Stimulated activated CD4-positive, alpha-beta T cell treated with anti-CD3 and anti-CD28 coated beads, Interleukin-4, amount 100 ng/mL, for 24 hours (primary cell): ENCODE measurements at regions not wholly inside any gene's neighbourhood (a gene's known extent, or its start where the extent isn't known, plus 50 kb on each side); places are given as distances from the start of the nearest gene placed in this dataset.
A peak's percentile ranks its signal among the peaks of the same experiment; 100 is the strongest.
"Not testable (repeated sequence)": the region's sequence is repeated elsewhere in the genome, so short reads cannot be mapped to it uniquely, and the experiment has no call there.

Source experiments
- DNase-seq: peaks from one replicate; pipeline ENCODE4 v3.0.0-alpha.2; 2020

DNA sequence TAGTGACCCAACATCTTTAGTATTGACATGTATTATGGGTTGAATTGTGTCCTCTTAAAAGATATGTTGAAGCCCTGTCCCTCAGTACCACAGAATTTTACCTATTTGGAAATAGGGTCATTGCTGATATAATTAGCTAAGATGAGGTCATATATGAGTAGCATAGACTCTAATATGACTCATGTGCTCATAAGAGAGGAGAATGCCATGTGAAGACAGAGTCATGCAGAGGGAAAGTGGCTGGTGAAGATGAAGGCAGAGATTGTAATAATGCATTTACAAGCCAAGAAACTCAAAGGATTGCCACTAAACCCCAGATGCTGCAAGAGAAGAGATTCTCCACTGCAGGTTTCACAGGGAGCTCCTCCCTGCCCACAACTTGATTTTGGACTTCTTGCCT, 496.4 kb downstream of the KIF20B start:
- no peak for DNase-seq

- DNase-seq: no peak
Measured at GRCh38 chr10:90199093-90199492, 497.7 kb downstream of the KIF20B start.

DNA sequence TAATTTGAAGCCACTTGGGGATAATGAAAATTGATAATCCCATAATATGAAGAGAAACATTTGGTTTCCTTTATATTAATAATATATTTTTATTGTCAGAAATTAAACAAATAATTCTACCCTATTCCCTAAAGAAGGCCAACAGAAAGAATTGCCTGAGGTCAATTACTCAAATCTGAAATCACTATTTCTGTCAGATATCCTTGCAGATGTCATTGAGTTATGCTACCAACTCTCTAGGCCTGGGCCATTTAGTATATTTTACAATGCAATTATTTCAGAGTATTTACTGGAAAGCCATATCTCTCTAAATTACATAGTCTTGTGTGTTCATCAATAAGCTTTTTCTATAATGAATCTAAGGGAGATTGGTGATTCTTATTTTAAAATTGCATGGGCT, 498.1 kb downstream of the KIF20B start:
- DNase-seq: no peak

DNA sequence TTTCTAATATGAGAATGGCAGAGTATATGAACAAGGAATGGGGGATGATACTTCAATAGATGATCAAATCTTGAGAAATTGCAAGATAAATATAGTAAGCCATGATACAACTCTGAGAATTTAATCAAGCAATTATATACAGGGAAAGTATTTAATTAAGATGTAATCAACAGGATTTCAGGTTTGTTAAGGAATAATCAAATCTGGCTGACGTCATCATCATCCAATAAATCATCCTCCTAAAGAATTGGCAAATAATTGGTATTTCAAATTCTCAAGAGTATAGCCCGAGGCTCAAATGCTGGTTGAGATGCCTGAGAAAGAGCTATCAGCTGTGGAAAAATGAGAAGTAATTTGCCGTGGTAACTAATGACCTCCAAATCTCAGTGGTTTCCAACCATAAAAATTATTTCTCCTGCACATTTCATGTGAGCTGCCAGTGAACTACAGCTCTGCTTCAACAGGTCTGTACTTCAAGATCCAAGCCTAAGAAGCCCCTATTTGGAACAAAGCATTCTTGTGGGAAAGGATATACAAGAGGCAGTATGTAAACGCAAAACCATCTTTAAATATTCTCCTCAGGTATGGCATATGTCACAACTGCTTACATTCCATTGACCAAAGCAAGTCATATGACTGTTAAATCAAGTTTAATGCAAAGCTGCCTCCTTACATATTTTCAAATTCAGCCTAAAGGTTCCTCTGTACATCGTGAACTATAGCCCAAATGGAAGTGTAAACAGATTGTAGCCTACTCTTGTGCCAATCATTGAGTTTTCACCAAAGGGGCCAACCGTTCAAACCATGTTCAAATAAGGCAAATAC, 503.0 kb downstream of the KIF20B start:
- DNase-seq: no peak

- DNase-seq: no peak
Measured at GRCh38 chr10:90204956-90205314, 503.5 kb downstream of the KIF20B start.

DNA sequence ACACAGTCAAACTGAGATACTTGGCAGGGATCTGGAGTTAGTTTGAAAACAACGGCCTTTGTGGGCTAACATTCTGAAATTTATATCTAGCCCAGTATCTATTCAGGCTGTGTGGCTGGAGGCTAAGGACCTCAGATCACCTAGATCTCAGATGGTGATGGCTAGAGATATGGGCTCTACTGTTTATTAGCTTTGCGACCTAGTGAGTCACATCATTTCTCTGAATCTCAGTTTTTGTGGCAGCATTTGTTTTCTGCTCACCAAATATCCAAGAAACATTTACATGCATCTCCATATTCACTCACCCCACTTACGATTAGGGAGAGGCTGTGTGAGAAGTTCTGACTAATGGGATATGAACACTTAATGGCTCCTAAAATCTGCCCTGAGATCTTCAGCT, 503.9 kb downstream of the KIF20B start:
- DNase-seq: no peak

DNA sequence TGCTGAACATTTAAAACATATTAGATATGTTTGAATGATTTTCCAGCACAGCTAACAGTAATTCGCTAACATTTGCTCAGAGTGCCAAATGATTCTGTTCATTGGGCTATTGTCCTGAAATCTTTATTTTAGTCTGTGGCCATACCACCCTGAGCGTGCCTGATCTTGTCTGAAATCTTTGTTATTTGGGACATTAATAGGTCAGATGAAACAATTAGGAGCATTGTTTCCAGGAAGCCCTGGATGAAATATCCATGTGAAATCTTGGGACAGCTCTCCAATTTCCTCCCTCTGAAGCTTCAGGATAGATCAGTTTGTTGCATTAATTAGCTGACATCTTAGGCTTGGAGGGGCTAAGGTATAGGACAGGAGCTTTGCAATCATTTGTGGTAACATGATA, 512.0 kb downstream of the KIF20B start:
- no peak for DNase-seq

DNA sequence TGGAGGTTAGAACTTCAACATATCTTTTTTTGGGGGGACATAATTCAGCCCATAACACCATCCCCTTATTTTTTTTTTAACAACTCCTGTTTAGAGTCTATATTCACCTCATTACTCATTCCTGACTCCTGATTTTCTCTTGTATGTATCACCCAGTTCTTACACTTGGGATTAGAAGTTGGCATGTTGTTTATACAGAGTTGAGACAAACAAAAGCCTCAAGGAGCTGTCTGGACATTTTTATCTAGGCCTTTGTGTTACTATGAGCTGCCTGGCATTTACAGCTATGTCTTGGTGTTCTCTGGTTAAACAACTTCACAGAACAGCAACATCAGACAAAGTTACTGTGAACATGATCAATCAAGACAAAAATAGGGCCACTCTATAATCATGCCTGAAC, 517.5 kb downstream of the KIF20B start:
- DNase-seq: no peak

- no peak for DNase-seq
Measured at GRCh38 chr10:90222372-90222771, 521.0 kb downstream of the KIF20B start.

DNA sequence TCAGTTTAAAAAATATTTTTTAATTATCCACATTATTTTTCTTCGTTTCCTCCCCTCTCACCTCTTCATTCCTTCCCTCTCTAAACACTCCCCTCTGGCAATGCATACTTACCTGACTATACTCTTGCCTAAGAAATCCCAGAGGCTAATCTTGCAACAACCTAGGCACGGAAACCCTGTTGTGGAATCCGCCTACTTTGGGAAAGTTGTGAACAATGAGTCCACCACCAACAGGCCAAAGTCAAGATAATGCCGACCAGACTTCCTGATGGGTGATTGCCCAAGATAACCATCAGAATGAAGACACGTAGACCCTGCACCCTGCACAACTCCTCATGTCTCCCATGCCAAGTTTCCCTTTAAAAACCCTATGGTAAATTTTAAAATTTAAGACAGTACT, 521.5 kb downstream of the KIF20B start:
- DNase-seq: no peak

DNA sequence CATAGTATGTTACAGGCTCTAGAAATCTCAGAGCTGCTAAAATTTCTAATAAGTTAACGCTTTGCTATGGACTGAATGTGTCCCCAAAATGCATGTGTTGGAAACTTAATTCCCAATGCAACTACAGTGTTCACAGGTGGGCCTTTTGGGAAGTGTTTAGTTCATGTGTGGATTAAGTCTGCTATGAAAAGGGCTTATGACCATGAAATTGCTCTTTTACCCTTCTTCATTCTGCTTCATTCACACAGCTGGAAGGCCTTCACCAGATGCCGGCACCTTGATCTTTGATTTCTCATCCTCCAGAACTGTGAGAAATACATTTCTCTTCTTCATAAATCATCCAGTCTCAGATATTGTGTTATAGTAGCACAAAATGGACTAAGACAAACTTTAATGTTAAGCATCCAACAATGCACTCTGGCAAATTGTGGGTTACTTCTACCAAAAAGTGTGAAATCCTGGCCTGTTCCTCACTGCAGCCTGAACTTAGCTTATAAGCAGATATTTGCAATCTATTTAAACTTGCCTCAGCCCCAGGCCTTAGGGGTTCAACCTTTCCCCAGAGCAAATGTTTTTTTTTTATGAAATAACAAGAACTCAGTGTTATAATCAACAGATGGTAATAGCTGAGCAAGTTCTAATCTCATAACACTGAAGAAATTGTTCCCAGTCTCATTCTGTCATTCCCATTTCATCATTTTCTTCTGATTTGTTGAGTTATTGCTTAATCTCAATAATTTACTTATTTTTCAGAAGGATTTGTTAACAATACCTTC, 523.6 kb downstream of the KIF20B start:
- no peak for DNase-seq

DNA sequence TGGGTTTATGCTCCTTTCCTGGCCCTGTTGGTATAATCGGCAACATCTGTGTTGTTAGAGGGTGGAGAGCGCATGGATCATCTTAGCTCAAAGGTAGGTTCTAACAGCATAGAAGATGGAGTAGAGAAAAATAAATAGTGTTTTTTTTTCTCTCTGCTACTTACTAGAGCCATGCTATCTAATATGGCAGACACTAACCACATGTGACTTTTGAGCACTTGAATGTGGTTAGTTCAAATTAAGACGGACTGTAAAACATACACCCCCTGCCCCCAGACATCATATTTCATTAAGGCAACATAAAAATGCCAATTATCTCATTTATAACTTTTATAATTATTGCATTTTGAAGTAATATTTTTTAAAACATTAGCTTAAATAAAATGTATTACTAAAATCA, 525.1 kb downstream of the KIF20B start:
- DNase-seq: no peak

DNA sequence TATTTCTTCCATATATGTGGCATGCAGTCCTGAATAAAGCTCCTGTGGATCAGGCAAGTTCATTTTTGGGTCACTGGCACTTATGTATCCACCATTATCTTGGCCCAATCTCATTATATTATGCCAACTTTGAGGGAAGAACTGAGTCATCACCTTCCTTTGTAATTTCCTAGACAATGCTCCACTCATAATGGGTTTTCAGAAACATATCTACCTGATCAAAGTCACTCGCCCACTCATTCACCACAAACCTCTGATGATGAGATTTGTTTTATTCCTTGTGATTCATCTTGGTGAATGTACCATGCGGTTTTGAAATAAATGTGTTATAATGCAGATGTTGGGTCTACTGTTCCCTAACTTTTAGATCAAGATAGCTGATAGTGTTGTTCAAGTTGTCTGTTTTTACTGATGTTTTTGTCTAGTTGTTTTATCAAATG, 525.8 kb downstream of the KIF20B start:
- DNase-seq: peak; percentile 61

- DNase-seq: no peak
Measured at GRCh38 chr10:90227786-90228185, 526.4 kb downstream of the KIF20B start.

DNA sequence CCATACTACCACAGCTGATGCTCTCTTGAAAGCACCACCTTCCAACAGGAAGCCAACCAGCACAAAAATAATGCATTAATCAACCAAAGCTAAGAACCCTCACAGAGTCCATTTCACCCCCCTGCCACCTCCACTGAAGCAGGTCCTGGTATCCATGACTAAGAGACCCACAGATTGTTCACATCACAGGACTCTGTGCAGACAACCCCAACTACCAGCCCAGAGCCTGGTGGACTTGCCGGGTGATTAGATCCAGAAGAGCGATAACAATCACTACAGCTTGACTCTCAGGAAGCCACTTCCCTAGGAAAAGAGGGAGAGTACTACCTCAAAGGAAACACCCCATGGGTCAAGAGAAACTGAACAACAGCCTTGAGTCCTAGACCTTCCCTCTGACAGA, 528.1 kb downstream of the KIF20B start:
- no peak for DNase-seq

- DNase-seq: not testable (repeated sequence)
Measured at GRCh38 chr10:90233805-90234204, 532.4 kb downstream of the KIF20B start.

DNA sequence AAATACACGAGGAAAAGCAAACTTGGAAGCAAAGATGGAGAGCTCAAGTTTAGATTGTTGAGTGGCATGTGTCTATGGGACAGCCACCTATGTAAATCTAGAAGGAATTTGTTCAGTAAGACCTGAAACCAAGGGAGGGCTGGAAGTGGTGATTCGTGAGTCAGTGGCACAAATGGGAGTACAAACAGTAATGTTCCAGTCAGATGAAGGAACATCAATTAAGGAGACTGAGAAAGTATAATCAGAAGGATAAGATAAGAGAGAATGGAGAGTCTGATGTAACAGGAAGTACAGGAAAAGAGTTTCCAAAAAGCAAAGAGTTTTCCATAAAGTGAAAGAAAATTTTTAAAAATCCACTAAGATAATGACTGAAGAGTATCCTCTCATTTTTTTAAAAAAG, 544.2 kb downstream of the KIF20B start:
- DNase-seq: no peak

DNA sequence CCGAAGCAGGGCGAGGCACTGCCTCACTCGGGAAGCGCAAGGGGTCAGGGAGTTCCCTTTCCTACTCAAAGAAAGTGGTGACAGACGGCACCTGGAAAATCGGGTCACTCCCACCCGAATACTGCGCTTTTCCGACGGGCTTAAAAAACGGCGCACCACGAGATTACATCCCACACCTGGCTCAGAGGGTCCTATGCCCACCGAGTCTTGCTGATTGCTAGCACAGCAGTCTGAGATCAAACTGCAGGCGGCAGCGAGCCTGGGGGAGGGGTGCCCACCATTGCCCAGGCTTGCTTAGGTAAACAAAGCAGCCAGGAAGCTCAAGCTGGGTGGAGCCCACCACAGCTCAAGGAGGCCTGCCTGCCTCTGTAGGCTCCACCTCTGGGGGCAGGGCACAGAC, 549.4 kb downstream of the KIF20B start:
- not testable (repeated sequence) for DNase-seq

DNA sequence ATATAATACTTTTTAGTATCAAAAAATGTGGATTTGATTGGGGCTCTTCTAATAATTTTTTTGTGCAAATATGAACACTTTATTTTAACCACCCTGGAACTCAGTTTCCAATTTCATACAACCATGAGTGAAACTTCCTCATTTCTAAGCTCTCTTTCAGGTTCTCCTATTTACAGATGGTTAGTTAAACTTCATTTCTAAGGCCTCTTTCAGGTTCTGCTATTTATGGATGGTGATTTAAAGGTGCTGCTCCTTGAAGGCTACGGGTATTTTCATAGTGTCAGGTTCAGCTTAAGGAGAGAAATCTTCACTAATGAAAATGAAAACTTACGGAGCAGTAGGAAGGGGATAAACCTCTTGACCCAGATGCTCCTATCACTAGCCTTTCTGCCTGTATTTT, 568.3 kb downstream of the KIF20B start:
- DNase-seq: no peak

GRCh38 chr10:90274721-90275468, 573.5 kb downstream of the KIF20B start:
- DNase-seq: no peak

- DNase-seq: no peak
Measured at GRCh38 chr10:90276894-90277475, 575.6 kb downstream of the KIF20B start.

DNA sequence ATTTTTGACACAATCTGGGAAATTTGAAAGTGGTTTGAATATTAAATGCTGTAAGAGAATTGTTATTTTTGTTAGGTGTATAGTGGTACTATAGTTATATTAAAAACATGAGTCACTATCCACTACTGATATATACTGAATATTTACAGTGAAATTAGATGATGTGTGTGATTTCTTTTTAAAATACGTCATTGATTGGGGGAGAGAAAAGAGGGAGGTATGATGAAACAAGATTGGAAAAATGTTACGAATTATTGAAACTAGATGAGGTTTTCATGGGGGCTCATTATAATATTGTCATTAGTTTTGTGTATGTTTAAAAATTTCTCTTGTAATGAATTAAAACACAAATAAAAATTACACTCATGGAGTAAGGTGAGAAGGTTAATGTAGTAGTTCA, 571.4 kb downstream of the HTR7 start:
- DNase-seq: no peak

- no peak for DNase-seq
Measured at GRCh38 chr10:90286941-90287340, 570.9 kb downstream of the HTR7 start.
